ENCODE measurements at regions not wholly inside any gene's neighbourhood (a gene's known extent, or its start where the extent isn't known, plus 50 kb on each side); places are given as distances from the start of the nearest gene placed in this dataset.

DNA sequence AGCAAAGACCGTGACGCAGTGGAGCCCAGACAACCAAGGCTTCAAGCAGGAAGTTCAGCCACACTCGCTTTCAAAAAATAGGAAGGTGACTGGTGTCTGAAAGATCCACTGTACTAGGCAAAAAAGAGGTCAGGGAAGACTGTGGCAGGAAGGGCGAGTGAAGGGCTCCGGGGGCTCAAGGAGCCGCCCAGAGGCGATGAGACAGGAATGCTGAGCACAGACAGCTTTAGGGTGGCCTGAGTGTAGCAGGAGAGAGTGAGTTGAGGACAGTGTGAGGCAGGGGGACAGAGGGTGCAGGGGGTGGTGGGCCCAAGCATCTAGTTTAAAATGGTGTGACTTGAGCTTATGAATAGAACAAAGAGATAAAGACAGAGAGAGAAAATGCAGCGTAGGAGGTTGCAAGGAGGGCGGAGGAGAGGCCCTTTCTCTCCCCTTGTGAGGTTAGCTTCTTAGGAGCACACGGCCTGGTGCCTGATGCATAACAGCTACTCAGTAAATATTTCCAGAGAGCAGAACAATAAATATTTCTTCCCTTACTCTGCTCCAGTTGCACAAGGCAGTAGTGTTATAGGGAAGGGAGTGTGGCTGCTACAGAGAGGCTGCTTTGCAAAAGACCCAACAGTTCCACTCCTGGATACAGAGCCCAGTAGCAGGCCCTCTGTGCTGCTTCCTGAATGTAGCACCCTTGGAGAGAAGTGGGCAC, 789.7 kb upstream of the RAB6C start:
- no TSS peak for BruUV-seq (replicated peaks)
- ChIA-PET POLR2A (ENCODE audit: low non-redundant PET) (no interaction called here), CTCF (no interaction called here)

DNA sequence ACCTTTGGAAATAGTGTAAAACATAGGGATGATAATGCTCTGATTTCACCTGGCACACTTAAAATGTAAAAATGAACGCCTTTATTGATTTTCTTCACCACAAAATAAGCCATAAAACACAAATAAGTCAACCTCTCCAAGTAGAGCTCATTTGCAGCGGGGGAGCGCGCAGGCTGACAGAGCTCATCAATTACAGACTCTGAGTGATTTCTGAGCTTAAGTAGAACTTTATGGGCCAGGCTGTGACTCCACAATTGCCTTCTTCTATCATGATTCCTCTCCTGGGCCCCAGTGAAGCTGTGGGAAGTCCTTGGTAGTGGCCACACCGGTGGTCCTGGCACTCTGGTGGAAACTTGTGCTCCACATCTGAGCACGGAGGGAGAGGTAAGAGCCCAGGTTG, 789.0 kb upstream of the RAB6C start:
- Histone ChIP-seq H3K9me3 (ENCODE audit: low read depth, low read length, poor library complexity, severe bottlenecking) (no peaks in the 10 kb centered on the region), H3K27me3 (replicated peaks; ENCODE audit: insufficient read depth, low read depth, low read length, poor library complexity) (peaks cover 10% of the 10 kb centered on the region), H3K36me3 (ENCODE audit: insufficient read depth, low read length, poor library complexity, severe bottlenecking) (no peaks in the 10 kb centered on the region), H3K4me1 (ENCODE audit: insufficient read depth, low read length, poor library complexity, severe bottlenecking) (no peaks in the 10 kb centered on the region), H3K27ac (ENCODE audit: low read depth, low read length, poor library complexity, severe bottlenecking) (no peak overlapping the region), H3K4me3 (ENCODE audit: low read depth, low read length, poor library complexity, severe bottlenecking) (no peak overlapping the region)
- ChIA-PET POLR2A (ENCODE audit: low non-redundant PET) (no interaction called here), CTCF (no interaction called here)
- no TSS peak for BruUV-seq (replicated peaks)
- intact Hi-C loops (cut with micrococcal nuclease; ENCODE audit: unreplicated experiment) = loop anchor here (10.0 kb wide), 1 partner anchor 654 kb away; no protein-coding TSS in a partner anchor
- DNase-seq (ENCODE audit: low spot score) = no peak
- no peak for TF ChIP-seq EZH2 (IDR thresholded peaks at IDR 0.05; ENCODE audit: borderline replicate concordance, low read depth, low read length, poor library complexity, severe bottlenecking)
- TF ChIP-seq, protein P1, sequence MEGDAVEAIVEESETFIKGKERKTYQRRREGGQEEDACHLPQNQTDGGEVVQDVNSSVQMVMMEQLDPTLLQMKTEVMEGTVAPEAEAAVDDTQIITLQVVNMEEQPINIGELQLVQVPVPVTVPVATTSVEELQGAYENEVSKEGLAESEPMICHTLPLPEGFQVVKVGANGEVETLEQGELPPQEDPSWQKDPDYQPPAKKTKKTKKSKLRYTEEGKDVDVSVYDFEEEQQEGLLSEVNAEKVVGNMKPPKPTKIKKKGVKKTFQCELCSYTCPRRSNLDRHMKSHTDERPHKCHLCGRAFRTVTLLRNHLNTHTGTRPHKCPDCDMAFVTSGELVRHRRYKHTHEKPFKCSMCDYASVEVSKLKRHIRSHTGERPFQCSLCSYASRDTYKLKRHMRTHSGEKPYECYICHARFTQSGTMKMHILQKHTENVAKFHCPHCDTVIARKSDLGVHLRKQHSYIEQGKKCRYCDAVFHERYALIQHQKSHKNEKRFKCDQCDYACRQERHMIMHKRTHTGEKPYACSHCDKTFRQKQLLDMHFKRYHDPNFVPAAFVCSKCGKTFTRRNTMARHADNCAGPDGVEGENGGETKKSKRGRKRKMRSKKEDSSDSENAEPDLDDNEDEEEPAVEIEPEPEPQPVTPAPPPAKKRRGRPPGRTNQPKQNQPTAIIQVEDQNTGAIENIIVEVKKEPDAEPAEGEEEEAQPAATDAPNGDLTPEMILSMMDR (conservative IDR thresholded peaks at IDR 0.05; ENCODE audit: low read depth, low read length) = no peak

More for the DNA sequence above, 789.7 kb upstream of the RAB6C start:
- intact Hi-C loops (cut with micrococcal nuclease; ENCODE audit: unreplicated experiment) = loop anchor here (10.0 kb wide), 1 partner anchor 655 kb away; no protein-coding TSS in a partner anchor
- no peak for DNase-seq (ENCODE audit: low spot score)
- H3K27me3 ChIP-seq (replicated peaks; ENCODE audit: insufficient read depth, low read depth, low read length, poor library complexity) = peaks cover 17% of the 10 kb centered on the region
- no peaks in the 10 kb centered on the region for H3K4me1 ChIP-seq (ENCODE audit: insufficient read depth, low read length, poor library complexity, severe bottlenecking)
- H3K36me3 ChIP-seq (ENCODE audit: insufficient read depth, low read length, poor library complexity, severe bottlenecking) = no peaks in the 10 kb centered on the region
- H3K27ac ChIP-seq (ENCODE audit: low read depth, low read length, poor library complexity, severe bottlenecking) = no peak overlapping the region
- H3K4me3 ChIP-seq (ENCODE audit: low read depth, low read length, poor library complexity, severe bottlenecking) = no peak overlapping the region
- H3K9me3 ChIP-seq (ENCODE audit: low read depth, low read length, poor library complexity, severe bottlenecking) = no peaks in the 10 kb centered on the region
- TF ChIP-seq, protein P1 (conservative IDR thresholded peaks at IDR 0.05; ENCODE audit: low read depth, low read length) = no peak
- TF ChIP-seq EZH2 (IDR thresholded peaks at IDR 0.05; ENCODE audit: borderline replicate concordance, low read depth, low read length, poor library complexity, severe bottlenecking) = no peak

DNA sequence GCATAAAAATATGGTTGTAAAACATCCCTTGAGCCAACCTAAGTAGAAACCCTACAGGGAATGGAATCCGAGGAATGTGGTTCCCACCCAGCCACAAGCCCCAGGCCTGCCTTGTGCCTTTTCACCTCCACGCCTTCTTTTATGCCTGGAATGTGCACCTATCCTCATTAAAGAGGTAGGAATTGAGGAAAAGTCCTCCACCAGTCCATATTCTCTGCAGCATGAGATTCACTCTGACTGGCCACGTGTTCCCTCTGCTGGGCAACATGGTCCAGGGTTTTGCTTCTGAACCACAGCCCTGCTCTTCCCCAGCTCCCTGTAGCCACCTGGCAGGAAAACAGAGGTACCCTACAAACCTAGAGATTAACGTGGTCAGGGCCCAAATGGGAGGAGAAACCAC, 787.9 kb upstream of the RAB6C start:
- DNase-seq (ENCODE audit: low spot score) = no peak
- intact Hi-C loops (cut with micrococcal nuclease; ENCODE audit: unreplicated experiment) = loop anchor here (10.0 kb wide), 1 partner anchor 653 kb away; no protein-coding TSS in a partner anchor
- CTCF ChIA-PET = no interaction called here
- no peak for TF ChIP-seq EZH2 (IDR thresholded peaks at IDR 0.05; ENCODE audit: borderline replicate concordance, low read depth, low read length, poor library complexity, severe bottlenecking)
- TF ChIP-seq, protein P1 (conservative IDR thresholded peaks at IDR 0.05; ENCODE audit: low read depth, low read length) = no peak
- BruUV-seq (replicated peaks) = no TSS peak
- Histone ChIP-seq H3K4me3 (ENCODE audit: low read depth, low read length, poor library complexity, severe bottlenecking) (no peak overlapping the region), H3K27me3 (replicated peaks; ENCODE audit: insufficient read depth, low read depth, low read length, poor library complexity) (no peaks in the 10 kb centered on the region), H3K36me3 (ENCODE audit: insufficient read depth, low read length, poor library complexity, severe bottlenecking) (no peaks in the 10 kb centered on the region), H3K9me3 (ENCODE audit: low read depth, low read length, poor library complexity, severe bottlenecking) (no peaks in the 10 kb centered on the region), H3K4me1 (ENCODE audit: insufficient read depth, low read length, poor library complexity, severe bottlenecking) (no peaks in the 10 kb centered on the region), H3K27ac (ENCODE audit: low read depth, low read length, poor library complexity, severe bottlenecking) (no peak overlapping the region)
- POLR2A ChIA-PET (ENCODE audit: low non-redundant PET) = no interaction called here

All from A673 (cell line).